ENCODE measurements at regions not wholly inside any gene's neighbourhood (a gene's known extent, or its start where the extent isn't known, plus 50 kb on each side); places are given as distances from the start of the nearest gene placed in this dataset.

DNA sequence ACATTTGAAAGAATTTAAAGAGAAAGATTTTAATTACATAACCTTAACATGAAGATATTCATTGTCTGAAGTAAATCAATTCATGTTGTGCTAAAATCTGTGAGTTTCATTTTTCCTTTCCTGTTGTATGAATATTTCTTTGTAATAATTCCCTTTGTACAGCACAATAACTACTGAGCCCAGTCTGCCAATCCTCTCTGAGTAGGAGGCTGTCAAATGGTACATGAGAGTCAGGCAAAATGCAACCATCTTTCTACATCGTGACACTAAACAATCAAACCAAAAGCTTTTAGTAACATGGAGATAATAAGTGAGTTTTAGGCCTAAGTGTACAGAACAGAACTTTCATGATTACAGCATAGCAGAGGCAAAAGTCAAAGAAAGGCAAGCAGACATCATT lies 165.5 kb downstream of the PLPPR4 start:
- TF ChIP-seq SP1 (IDR thresholded peaks at IDR 0.05) (no peak), BHLHE40 (IDR thresholded peaks at IDR 0.05; ENCODE audit: borderline replicate concordance) (no peak), TARDBP (IDR thresholded peaks at IDR 0.05) (no peak)
